HG02678 (cell line): ENCODE measurements at regions not wholly inside any gene's neighbourhood (a gene's known extent, or its start where the extent isn't known, plus 50 kb on each side); places are given as distances from the start of the nearest gene placed in this dataset.
A peak's percentile ranks its signal among the peaks of the same experiment; 100 is the strongest.
"Not testable (repeated sequence)": the region's sequence is repeated elsewhere in the genome, so short reads cannot be mapped to it uniquely, and the experiment has no call there.

Experiments used
- ATAC-seq: cut with Tn5 transposase; IDR thresholded peaks from one replicate; pipeline ENCODE4 v1.9.1; 2021; ENCODE audit warnings: mild to moderate bottlenecking, moderate library complexity; ENCODE audit not compliant: unreplicated experiment

GRCh38 chr9:88835038-88835466, 156.2 kb upstream of the S1PR3 start:
- ATAC-seq, result peak; percentile 86

DNA sequence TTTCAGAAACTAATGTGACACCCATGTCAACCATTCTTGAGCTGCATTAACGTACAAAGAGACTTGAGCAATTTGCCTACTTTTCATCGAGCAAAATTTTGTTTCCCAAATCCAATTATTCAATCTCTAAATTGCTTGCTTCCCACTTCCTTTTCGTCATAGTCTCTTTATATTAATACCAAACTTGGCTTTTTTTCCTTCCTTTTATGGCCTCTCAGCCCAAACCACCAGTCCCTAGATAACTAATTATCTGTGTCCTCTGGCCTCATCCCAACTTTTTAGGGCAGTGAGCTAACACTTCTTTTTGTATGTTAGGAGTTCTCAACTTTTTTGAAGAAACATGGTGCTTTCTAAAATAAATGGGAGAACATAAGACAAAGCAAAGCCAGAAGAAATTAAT, 155.5 kb upstream of the S1PR3 start:
- ATAC-seq, result no peak

- ATAC-seq, result no peak
Observed at GRCh38 chr9:88837731-88838130, 153.5 kb upstream of the S1PR3 start.

GRCh38 chr9:88849878-88850277, 141.4 kb upstream of the S1PR3 start:
- ATAC-seq, result not testable (repeated sequence)

DNA sequence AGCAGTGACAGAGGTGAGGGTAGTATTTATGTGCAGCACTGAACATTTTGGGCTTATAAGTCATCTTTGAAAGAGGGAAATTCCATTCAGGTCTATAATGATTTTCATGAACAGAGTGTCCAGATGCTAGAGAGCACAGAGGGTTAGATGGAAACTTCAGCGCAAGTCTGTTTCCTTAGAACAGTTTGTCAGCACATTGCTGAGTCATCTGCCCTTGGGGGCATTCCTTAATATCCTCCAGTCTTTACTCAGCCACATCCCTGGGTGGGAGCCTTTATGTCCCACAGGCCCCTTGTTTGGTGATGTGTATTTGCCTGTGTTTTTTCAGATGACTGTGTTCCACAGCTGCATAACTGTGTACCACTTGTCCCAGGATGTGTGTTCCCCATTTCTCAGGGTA, 138.5 kb upstream of the S1PR3 start:
- no peak for ATAC-seq

DNA sequence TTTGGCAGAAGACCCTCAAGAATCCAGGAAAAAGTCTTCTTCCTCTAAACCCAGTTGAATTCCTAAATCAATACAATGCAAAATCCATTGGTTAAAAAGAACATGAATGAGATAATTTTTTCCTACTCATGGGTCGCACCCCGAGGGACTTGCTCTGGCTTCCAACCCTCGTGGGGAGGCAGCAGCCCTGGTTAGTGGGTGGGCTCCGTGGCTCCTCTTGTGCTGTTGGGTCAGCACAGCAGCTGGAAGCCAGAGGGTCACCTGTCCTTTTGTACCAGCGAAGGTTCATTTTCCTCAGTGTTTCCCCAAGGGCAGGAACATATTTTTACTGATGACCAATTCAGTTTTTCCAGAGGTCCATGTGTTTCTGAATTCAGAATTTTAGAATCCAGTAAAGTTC, 120.6 kb upstream of the S1PR3 start:
- ATAC-seq, result no peak

DNA sequence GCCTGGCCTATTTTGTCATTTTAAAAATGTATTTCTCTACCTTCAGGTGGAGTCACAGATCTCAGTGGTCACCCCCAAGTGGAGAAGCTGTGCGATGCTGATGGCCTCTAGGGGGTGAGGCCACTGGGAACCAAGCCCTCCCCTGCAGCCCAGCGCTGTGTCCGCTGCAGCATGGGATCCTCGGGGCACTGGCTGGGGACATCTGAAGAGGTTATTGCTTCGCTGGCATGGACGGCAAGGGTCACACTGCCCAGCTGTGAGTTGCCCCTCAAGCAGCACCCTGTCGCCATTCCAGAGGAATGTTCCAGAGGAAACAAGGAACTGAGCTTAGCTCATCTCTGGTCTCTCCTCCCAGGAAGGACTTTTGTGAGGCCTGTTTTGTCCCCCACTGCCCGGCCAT, 119.6 kb upstream of the S1PR3 start:
- no peak for ATAC-seq

- no peak for ATAC-seq
Observed at GRCh38 chr9:88872192-88872946, 118.9 kb upstream of the S1PR3 start.

DNA sequence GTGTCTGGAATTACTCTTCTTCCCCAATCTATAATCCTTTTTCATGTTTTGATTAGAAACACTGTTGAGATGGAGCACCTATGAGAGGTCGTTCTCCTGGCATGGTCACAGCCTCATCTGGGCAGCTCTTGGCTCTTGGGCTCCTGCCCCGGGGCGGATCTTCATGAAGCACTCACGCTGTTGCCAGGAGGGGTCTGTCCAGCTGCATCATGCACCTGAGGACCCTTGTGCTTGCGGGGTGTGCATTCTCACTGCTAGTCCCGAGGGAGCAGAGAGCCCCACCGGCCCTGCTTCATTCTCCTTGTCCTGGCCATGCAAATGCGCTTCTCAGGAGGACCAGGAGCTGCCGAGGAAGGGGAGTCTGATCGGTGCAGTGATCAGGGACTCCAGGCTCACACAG, 117.6 kb upstream of the S1PR3 start:
- ATAC-seq, result no peak

- no peak for ATAC-seq
Observed at GRCh38 chr9:88874391-88874790, 116.9 kb upstream of the S1PR3 start.

DNA sequence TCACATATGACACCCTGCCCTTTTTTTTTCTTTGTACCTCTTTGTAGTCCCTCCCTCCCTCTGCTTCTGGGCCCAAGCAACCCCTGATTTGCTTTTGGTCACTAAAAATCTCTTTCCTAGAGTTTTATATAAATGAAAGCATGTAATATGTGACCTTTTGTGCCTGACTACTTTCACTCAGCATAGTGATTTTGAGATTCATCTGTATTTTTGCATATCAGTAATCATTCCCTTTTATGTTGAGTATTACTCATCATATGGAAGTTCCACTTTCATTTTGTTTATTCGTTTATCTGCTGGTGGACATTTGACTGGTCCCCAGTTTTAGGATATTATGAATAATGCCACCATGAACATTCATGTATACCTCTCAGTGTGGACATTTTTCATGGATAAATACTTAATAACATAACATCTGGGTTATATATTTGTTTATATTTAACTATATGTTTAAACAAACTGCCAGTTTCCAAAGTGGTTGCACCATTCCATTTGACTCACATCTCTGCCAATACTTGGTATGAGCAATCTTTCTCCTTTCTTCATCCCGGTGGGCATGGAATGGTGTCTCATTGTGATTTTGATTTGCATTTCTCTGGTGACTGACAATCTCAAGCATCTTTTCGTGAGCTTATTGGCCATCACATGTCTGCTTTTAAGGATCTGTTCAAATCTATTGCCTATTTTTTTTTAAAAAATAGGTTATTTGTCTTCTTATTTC, 115.7 kb upstream of the S1PR3 start:
- no peak for ATAC-seq

DNA sequence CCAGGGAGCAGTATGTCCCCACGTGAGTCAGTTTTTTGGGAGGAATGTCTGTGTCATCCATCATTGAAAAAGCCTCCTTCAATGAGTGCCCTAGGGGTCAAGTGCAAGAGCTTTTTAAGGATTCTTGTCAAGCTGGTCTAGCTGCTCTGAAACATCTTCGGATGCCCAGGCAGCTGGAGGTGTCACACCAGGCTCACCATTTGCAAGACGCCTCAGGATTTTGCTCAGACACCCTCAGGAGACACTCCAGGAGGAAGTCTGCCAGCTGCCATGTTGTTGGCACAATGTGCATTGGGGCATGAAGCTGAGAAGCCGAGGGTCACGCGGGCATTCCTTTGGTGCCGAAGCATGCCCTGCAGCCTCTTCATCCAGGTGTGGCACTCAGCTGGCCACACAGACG, 111.1 kb upstream of the S1PR3 start:
- no peak for ATAC-seq

DNA sequence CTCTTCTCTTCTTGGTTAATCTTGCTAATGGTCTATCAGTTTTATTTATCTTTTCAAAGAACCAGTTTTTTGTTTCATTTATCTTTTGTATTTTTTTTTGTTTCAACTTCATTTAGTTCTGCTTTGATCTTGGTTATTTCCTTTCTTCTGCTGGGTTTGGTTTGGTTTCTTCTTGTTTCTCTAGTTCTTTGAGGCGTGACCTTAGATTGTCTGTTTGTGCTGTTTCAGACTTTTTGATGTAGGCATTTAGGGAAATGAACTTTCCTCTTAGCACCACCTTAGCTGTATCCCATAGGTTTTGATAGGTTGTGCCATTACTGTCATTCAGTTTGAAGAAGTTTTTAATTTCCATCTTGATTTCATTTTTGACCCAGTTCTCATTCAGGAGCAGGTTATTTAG, 107.0 kb upstream of the S1PR3 start:
- ATAC-seq, result not testable (repeated sequence)

DNA sequence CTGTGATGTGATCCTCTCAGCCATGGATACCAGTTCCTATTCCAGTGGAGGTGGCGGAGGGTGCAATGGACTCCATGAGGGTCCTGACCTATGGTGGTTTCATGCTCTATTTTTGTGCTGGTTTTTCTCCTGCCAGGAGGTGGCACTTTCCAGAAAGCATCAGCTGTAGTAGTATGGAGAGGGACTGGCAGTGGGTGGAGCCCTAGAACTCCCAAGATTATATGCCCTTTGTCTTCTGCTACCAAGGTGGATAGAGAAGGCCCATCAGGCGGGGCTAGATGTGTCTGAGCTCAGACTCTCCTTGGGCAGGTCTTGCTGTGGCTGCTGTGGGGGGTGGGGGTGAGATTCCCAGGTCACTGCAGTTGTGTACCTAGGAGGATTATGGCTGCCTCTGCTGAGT, 104.5 kb upstream of the S1PR3 start:
- ATAC-seq, result not testable (repeated sequence)

- no peak for ATAC-seq
Observed at GRCh38 chr9:88889386-88889785, 101.9 kb upstream of the S1PR3 start.

DNA sequence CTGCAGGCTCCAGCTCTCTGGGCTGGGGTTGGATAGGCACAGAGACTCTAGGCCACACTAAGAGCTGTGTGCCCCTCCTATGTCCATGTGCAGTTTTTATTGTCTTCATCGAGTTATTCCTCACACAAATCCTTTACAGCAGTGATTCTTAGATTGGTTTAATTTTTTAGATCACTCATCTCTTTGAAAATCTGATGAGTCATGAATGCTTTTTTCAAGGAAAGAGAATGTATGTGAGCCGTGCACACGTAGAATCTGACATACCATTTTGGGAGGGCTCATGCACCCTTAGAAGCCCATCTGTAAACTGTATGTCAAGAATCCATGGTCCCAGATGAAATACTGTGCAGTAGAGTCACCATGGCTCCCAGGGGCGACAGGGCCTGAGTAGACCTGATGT, 100.7 kb upstream of the S1PR3 start:
- no peak for ATAC-seq

- ATAC-seq, result no peak
Observed at GRCh38 chr9:88891040-88891439, 100.2 kb upstream of the S1PR3 start.

GRCh38 chr9:88892724-88893123, 98.5 kb upstream of the S1PR3 start:
- no peak for ATAC-seq

DNA sequence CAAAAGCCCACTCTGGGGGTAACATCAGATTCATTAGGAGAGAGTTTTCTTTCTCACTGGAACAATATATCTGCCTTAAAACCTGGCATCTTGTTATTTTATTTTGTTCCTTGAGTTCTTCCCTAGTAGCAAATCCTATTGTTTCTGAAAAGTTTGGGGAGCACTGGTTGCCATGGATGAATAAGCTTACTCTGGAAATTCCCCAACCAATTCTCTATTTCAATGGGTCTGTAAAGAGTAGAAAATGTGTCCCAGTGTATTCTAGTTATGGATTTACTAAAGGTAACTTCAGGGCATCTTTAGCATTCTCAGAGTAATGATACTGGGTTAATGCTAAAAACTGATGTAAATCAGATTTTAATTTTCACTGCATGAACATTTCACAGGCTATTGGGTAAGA, 94.2 kb upstream of the S1PR3 start:
- ATAC-seq, result no peak

GRCh38 chr9:88898039-88898720, 93.1 kb upstream of the S1PR3 start:
- no peak for ATAC-seq

- ATAC-seq, result no peak
Observed at GRCh38 chr9:88905506-88905905, 85.8 kb upstream of the S1PR3 start.

DNA sequence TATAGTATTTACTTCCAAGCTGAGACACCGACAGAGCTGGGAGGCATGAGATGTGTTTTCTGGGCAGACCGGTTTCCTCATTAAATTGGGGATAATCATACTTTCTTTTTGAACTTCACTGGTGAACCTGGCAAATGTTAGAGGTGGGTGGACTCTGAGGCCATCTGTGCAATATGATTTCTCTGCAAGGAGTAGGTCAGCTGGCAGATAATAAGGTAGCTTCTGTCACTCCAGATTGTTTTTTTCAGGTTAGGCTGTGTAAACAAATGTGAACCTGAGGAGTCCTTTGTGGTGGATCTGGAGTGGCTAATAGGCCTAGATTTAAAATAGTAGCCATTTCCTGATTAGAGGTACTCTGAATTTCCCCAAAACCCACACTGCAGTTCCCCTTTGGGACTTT, 75.4 kb upstream of the S1PR3 start:
- no peak for ATAC-seq
